H7 (cell line): ENCODE measurements at regions not wholly inside any gene's neighbourhood (a gene's known extent, or its start where the extent isn't known, plus 50 kb on each side); places are given as distances from the start of the nearest gene placed in this dataset.

Source experiments
- DNase-seq: peaks from one replicate; pipeline ENCODE4 v3.0.0; 2012
- H3K27me3 ChIP-seq: 2 replicates; pipeline ENCODE4 v1.6.0; 2011; ENCODE audit warnings: mild to moderate bottlenecking, low read length; ENCODE audit not compliant: control insufficient read depth, insufficient read depth
- H3K36me3 ChIP-seq: replicated peaks from 2 replicates; pipeline ENCODE4 v1.5.1; 2011; ENCODE audit warnings: low read length; ENCODE audit not compliant: control insufficient read depth, insufficient read depth
- H3K4me3 ChIP-seq: 2 replicates; pipeline ENCODE4 v1.5.1; 2011; ENCODE audit warnings: low read depth, mild to moderate bottlenecking, control low read depth, low read length, moderate library complexity; ENCODE audit not compliant: insufficient read depth

GRCh38 chr5:171688696-171689495 is 96.7 kb upstream of the SMIM23 start:
- no peaks in the 10 kb centered on the region for H3K27me3 ChIP-seq
- H3K4me3 ChIP-seq = no peak overlapping the region

GRCh38 chr5:171689853-171690417 is 95.7 kb upstream of the SMIM23 start:
- H3K4me3 ChIP-seq = no peak overlapping the region
- H3K36me3 ChIP-seq = no peaks in the 10 kb centered on the region
- H3K27me3 ChIP-seq = no peaks in the 10 kb centered on the region
- no peak for DNase-seq

More at GRCh38 chr5:171688696-171689495, 96.7 kb upstream of the SMIM23 start:
- no peak for DNase-seq
- H3K36me3 ChIP-seq = no peaks in the 10 kb centered on the region

GRCh38 chr5:171692107-171692506 is 93.5 kb upstream of the SMIM23 start:
- H3K27me3 ChIP-seq = no peaks in the 10 kb centered on the region
- no peak overlapping the region for H3K4me3 ChIP-seq
- no peak for DNase-seq
- H3K36me3 ChIP-seq = no peaks in the 10 kb centered on the region

- Histone ChIP-seq H3K4me3 (no peak overlapping the region), H3K27me3 (no peaks in the 10 kb centered on the region), H3K36me3 (no peaks in the 10 kb centered on the region)
- DNase-seq = no peak
These were observed 92.7 kb upstream of the SMIM23 start for GRCh38 chr5:171692936-171693335.

- DNase-seq = no peak
- Histone ChIP-seq H3K36me3 (no peaks in the 10 kb centered on the region), H3K4me3 (no peak overlapping the region), H3K27me3 (no peaks in the 10 kb centered on the region)
These were observed 92.2 kb upstream of the SMIM23 start for GRCh38 chr5:171693412-171693811.

- Histone ChIP-seq H3K36me3 (no peaks in the 10 kb centered on the region), H3K4me3 (no peak overlapping the region), H3K27me3 (no peaks in the 10 kb centered on the region)
- DNase-seq = no peak
These were observed 89.8 kb upstream of the SMIM23 start for GRCh38 chr5:171695804-171696203.

GRCh38 chr5:171697221-171698102 is 88.2 kb upstream of the SMIM23 start:
- DNase-seq = no peak
- H3K4me3 ChIP-seq = no peak overlapping the region
- no peaks in the 10 kb centered on the region for H3K36me3 ChIP-seq

GRCh38 chr5:171700318-171700912 is 85.2 kb upstream of the SMIM23 start:
- no peak for DNase-seq
- Histone ChIP-seq H3K36me3 (no peaks in the 10 kb centered on the region), H3K4me3 (no peak overlapping the region), H3K27me3 (no peaks in the 10 kb centered on the region)

More at GRCh38 chr5:171697221-171698102, 88.2 kb upstream of the SMIM23 start:
- no peaks in the 10 kb centered on the region for H3K27me3 ChIP-seq

GRCh38 chr5:171701100-171701541 is 84.5 kb upstream of the SMIM23 start:
- Histone ChIP-seq H3K4me3 (no peak overlapping the region), H3K36me3 (no peaks in the 10 kb centered on the region), H3K27me3 (no peaks in the 10 kb centered on the region)
- DNase-seq = no peak

GRCh38 chr5:171702135-171702770 is 83.4 kb upstream of the SMIM23 start:
- no peak overlapping the region for H3K4me3 ChIP-seq
- DNase-seq = no peak
- no peaks in the 10 kb centered on the region for H3K36me3 ChIP-seq
- H3K27me3 ChIP-seq = no peaks in the 10 kb centered on the region

GRCh38 chr5:171703146-171703545 is 82.5 kb upstream of the SMIM23 start:
- no peak for DNase-seq
- H3K36me3 ChIP-seq = no peaks in the 10 kb centered on the region
- no peak overlapping the region for H3K4me3 ChIP-seq
- no peaks in the 10 kb centered on the region for H3K27me3 ChIP-seq

GRCh38 chr5:171705036-171705435 is 80.6 kb upstream of the SMIM23 start:
- no peak for DNase-seq
- Histone ChIP-seq H3K4me3 (no peak overlapping the region), H3K27me3 (no peaks in the 10 kb centered on the region), H3K36me3 (no peaks in the 10 kb centered on the region)

- no peaks in the 10 kb centered on the region for H3K36me3 ChIP-seq
- H3K4me3 ChIP-seq = no peak overlapping the region
- H3K27me3 ChIP-seq = no peaks in the 10 kb centered on the region
- no peak for DNase-seq
These were observed 79.7 kb upstream of the SMIM23 start for GRCh38 chr5:171705830-171706468.
